Spleen (tissue), 7 donors: ENCODE measurements at regions not wholly inside any gene's neighbourhood (a gene's known extent, or its start where the extent isn't known, plus 50 kb on each side); places are given as distances from the start of the nearest gene placed in this dataset.

ENCODE experiments used
- POLR2A ChIP-seq, 3 donors: fragments of 450-650 bp; IDR thresholded peaks; one replicate each; pipeline ENCODE4 v1.5.1; 2017; ENCODE audit warnings: antibody characterized with exemption in 3 of 3, mild to moderate bottlenecking in 1 of 3
- TF ChIP-seq, protein P1 (sequence below), 11 experiments: fragments of 200-600 bp in 7 of 11; fragments of 450-650 bp in 4 of 11; sonication (generic) in 4 of 11; IDR thresholded peaks in 8 of 11; conservative IDR thresholded peaks in 3 of 11; 1 replicate in 7 of 11; 2 replicates in 4 of 11; pipeline versions ENCODE4 v1.4.0 to v1.8.0; 2016 to 2021; ENCODE audit warnings: antibody characterized with exemption in 11 of 11, inconsistent platforms in 4 of 11, mild to moderate bottlenecking in 1 of 11
- donor health status: DM: no; HTN: no; CAD: no; lungs with moderate emphysema.
- donor health status: DM: no; HTN: no; CAD: no.
- donor health status: DM: no; HTN: no; CAD: no.

DNA sequence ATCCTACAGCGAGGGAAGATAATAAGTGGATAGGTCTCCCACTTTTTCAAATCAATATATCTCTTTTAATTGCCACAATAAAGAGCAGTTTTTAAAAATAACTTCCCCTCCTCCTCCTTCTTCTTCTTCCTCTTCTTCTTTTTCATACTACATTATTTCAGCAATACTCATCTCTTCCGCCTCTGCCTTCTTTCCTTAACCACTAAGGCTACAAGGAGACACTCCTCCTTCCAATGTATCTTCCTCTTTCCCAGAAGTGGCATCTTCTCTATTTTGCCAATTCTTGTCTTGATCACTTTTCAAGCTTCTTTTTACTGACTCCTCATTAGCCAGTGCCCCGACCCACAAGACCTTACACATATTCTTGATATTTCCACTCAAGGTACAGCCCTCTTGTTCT, 546.6 kb upstream of the CHAC2 start:
- TF ChIP-seq, protein P1, sequence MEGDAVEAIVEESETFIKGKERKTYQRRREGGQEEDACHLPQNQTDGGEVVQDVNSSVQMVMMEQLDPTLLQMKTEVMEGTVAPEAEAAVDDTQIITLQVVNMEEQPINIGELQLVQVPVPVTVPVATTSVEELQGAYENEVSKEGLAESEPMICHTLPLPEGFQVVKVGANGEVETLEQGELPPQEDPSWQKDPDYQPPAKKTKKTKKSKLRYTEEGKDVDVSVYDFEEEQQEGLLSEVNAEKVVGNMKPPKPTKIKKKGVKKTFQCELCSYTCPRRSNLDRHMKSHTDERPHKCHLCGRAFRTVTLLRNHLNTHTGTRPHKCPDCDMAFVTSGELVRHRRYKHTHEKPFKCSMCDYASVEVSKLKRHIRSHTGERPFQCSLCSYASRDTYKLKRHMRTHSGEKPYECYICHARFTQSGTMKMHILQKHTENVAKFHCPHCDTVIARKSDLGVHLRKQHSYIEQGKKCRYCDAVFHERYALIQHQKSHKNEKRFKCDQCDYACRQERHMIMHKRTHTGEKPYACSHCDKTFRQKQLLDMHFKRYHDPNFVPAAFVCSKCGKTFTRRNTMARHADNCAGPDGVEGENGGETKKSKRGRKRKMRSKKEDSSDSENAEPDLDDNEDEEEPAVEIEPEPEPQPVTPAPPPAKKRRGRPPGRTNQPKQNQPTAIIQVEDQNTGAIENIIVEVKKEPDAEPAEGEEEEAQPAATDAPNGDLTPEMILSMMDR (IDR thresholded peaks at IDR 0.05 in 8 of 11, conservative IDR thresholded peaks at IDR 0.05 in 3 of 11), result no peak
- TF ChIP-seq POLR2A (IDR thresholded peaks at IDR 0.05), result no peak
